Dermis microvascular lymphatic vessel endothelial cell (primary cell): ENCODE measurements at regions not wholly inside any gene's neighbourhood (a gene's known extent, or its start where the extent isn't known, plus 50 kb on each side); places are given as distances from the start of the nearest gene placed in this dataset.
A peak's percentile ranks its signal among the peaks of the same experiment; 100 is the strongest.

Experiments used
- DNase-seq, 2 donors: peaks; one replicate each; pipeline versions ENCODE4 v3.0.0 to v3.0.0-alpha.2; 2010; ENCODE audit warnings: low read depth in 2 of 2

- DNase-seq = no peak
Measured at GRCh38 chr13:40379794-40380578, 286.5 kb downstream of the FOXO1 start.

GRCh38 chr13:40381935-40382764 lies 284.3 kb downstream of the FOXO1 start:
- no peak for DNase-seq

GRCh38 chr13:40383132-40383531 lies 283.3 kb downstream of the FOXO1 start:
- DNase-seq = no peak

- no peak for DNase-seq
Measured at GRCh38 chr13:40383885-40384284, 282.6 kb downstream of the FOXO1 start.

- no peak for DNase-seq
Measured at GRCh38 chr13:40384976-40385857, 281.2 kb downstream of the FOXO1 start.

GRCh38 chr13:40385858-40386180 lies 280.6 kb downstream of the FOXO1 start:
- DNase-seq = no peak

GRCh38 chr13:40386586-40386985 lies 279.9 kb downstream of the FOXO1 start:
- peak in 1 of 2 donors; percentile 12 for DNase-seq

- DNase-seq = no peak
Measured at GRCh38 chr13:40387775-40388174, 278.7 kb downstream of the FOXO1 start.

- peak in 1 of 2 donors; percentile 25 for DNase-seq
Measured at GRCh38 chr13:40388617-40389016, 277.8 kb downstream of the FOXO1 start.

GRCh38 chr13:40389081-40389641 lies 277.3 kb downstream of the FOXO1 start:
- no peak for DNase-seq

- DNase-seq = no peak
Measured at GRCh38 chr13:40390401-40390916, 276.0 kb downstream of the FOXO1 start.

GRCh38 chr13:40391788-40392187 lies 274.7 kb downstream of the FOXO1 start:
- no peak for DNase-seq

- peak in 1 of 2 donors; percentile 44 for DNase-seq
Measured at GRCh38 chr13:40394304-40394985, 272.0 kb downstream of the FOXO1 start.

GRCh38 chr13:40398065-40398464 lies 268.4 kb downstream of the FOXO1 start:
- DNase-seq = no peak

- DNase-seq = no peak
Measured at GRCh38 chr13:40399756-40400155, 266.7 kb downstream of the FOXO1 start.

- DNase-seq = peak; percentile 74 to 94
Measured at GRCh38 chr13:40401911-40402776, 264.3 kb downstream of the FOXO1 start.

- DNase-seq = peak; percentile 80 to 92
Measured at GRCh38 chr13:40402931-40403431, 263.5 kb downstream of the FOXO1 start.

- DNase-seq = peak in 1 of 2 donors; percentile 30
Measured at GRCh38 chr13:40403509-40404241, 262.8 kb downstream of the FOXO1 start.

- no peak for DNase-seq
Measured at GRCh38 chr13:40404407-40404806, 262.0 kb downstream of the FOXO1 start.
